T follicular helper cell (primary cell): ENCODE measurements at regions not wholly inside any gene's neighbourhood (a gene's known extent, or its start where the extent isn't known, plus 50 kb on each side); places are given as distances from the start of the nearest gene placed in this dataset.
"Not testable (repeated sequence)": the region's sequence is repeated elsewhere in the genome, so short reads cannot be mapped to it uniquely, and the experiment has no call there.

Source experiments
- DNase-seq: peaks from one replicate; pipeline ENCODE4 v3.0.0-alpha.2; 2020; ENCODE audit warnings: low read depth

DNA sequence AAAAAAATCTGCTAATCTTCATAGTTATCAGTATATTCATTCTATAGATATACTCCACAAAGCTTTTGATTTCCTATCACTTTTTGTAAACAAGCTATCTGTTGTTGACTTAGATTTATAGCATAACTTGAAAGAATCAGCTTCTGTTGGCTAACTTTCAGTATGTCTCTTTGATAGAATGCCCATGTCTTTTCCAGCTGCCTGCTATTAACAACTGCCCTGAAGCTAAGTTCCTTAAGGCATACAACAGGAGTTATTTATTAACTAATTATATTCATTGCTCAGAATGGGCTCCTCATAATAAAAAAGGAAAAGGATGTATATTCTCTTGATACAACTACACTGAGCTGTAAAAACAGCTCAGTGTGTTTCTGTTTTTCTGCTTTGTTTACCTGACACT is 293.9 kb downstream of the TUSC7 start:
- no peak for DNase-seq

DNA sequence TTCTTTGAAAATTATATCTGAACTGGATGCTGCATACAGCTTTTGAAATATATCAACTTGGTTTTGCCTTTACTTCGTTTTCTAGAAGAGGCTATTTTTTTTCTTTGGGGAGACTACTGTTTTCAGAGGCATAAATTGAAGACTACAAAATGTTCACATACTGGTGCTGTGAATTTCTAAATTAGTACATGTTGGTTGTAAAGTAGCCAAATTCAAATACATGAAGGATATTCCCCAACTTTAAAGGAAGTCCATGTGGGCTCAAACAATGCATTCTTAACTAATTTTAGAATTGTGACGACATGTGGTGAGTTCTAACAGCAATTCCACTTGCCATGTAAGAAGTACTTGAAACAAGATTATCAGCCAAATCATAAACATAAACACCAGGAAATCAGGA is 295.7 kb downstream of the TUSC7 start:
- DNase-seq, result no peak

DNA sequence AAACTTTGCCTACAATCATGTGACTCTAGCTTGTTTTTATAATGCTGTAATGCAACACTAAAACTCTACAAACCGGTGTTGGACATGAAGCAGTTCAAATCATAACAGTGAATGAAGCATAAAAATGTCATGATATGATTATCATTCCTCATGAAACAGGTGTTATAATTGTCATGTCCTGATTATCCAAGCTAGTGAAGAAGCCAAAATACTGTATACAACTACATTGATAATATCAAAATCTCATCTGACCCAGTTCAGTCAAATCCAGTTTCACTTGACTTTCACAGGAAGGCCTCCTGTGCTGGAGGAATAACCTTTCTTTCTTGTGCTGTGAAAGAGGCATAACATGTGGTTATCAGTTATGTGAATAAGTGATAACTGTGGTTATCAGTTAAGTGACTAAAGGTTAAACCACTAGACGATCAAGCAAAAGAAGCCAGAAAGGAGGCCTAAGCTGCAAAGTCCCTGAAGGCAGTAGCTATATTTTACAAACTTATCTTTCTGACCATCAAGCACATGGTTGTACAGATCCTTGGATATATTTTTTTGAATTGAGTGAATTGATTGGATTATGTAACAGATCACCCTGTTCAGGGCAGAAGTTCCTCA is 296.4 kb downstream of the TUSC7 start:
- no peak for DNase-seq

DNA sequence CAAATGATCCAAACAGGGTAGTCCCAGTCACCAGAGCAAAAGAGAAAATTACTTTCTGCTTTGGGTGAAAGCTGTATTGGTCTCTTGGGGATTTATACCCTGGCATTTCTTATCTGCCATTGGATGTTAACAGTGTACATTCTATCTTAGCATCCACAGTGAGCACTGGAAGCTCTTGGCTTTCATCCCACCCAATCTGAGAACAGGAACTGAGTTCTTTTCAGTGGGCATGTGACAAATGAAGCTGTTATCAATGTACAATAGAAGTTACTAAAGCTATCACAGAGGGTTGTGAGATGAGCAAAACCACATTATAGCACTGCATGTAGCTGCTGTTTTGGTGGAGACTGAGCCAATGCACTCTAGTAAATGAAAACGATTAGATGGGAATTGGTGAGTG is 300.7 kb downstream of the TUSC7 start:
- no peak for DNase-seq

DNA sequence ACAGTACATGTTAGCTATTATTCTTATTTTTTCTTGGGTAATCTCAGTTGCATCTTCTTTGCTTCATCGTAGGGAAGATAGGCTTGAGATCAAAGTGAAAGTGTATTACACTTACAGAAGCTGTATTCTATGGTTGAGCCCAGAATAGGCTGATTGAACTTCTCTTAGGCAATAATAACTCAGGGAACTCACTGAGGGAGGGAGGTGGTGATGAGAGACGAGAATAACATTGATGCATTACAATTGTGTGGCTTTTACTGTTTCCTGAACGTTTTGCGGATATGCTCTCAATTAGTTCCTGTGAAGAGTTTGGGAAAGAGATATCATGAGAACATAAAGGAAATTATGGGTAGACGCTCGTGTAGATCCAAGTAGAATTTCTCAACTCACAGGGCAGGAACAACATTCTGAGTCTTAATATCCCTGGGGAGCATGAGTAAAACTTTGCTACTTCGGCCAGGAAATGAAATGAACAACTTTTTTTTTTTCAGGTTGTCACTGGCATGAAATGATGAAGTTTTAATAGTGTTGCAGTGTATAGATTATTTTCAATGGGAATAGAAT is 302.2 kb downstream of the TUSC7 start:
- DNase-seq, result no peak

DNA sequence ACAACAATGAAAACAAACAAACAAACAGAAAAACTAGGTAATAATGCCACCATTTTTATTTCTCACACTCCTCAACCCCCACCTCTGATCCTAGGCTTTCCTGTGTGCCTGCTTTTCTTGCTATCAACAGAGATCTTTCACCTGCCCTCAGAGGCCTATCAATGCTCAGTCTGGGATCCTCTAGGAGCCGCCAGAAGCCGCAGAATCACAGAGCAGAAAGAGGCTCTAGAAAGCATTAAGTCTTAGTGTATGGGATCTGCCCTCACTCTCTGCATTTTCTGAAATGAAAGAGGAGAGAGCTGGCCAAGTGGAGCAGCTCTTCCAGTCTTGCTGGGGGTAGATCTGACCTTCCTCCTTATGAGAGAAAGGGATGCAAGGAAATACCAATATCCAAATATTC is 306.8 kb downstream of the TUSC7 start:
- DNase-seq, result no peak

DNA sequence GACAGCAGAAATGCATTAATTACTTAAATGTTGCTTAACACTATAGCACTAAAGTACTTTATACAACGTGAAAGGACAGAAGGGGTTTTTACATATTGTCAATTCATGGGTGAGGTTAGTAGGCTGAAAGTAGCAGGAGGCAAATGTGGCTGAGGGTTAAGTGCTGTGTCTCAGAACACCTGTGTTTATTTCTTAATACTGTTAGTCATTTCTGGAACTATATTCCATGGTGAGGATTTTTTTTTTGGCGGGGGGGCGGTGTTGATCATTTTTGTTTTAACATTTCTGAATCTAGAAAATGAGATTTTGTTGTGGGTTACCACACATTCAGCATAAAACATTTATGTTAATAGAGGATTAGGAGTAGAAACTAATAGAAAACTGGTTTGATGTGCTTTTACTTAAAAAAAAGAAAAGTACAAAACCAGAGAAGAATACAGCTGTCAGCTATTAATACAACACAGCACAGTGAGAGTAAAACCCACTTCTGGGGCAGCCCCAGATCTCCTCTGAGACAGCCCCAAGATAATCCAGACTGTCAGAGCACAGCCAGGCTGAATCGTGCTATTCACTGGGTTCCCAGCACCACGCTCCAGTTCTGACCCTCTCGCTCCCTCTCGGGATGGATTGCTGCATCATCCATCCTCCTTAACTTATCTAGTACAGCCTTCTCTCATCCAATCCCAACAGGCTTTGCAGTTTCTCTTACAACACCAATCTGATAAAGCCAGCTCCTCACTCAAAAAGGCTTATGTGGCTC is 307.7 kb downstream of the TUSC7 start:
- no peak for DNase-seq

DNA sequence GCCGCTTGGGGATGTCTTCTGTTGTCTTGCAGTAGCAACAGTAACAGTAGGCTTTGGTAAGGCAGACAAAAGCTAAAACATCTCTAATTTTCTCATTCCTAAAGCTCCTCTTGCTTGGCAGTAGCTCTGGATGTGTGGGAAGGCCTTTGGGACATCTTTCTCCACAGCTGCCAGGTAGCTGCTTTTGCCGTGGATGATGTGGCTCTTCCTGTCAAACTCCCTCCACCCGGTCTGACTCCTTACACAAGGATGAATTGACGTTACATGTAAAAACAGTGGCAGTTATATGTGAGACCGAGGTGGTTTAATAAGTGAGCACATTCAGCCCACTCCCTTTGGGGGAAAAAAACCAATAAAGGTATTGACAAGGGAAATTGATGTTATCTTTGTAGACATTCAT is 309.1 kb downstream of the TUSC7 start:
- DNase-seq, result no peak

DNA sequence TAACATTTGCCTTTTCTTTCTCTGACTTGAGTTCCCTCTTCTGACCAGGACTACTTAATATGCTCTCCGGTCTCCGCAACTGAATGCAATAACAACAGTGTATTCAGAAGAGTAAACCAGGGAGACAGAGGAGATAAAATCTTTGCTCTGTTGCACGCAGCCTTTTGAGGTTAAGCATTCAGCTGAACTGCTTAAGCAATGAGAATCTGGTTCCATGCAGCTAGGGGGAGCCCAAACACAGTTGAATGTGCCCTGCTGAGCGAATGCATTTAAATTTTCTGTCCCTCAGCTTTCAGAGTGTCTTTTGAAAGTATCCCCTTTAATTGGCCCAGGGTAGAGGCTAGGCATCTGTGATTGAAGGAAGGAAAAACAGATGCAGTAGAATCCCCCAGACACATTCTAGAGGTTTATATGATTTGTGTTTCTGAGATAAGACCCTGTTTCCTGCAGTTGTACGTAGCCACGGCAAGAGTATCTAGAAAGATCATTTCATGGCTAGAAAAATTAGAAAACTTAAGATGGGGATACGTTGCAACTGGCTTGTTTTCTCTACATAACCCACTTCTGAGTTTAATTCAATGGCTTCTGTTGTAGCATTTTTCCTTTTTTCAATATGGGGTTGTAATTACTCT is 309.6 kb downstream of the TUSC7 start:
- DNase-seq, result no peak

DNA sequence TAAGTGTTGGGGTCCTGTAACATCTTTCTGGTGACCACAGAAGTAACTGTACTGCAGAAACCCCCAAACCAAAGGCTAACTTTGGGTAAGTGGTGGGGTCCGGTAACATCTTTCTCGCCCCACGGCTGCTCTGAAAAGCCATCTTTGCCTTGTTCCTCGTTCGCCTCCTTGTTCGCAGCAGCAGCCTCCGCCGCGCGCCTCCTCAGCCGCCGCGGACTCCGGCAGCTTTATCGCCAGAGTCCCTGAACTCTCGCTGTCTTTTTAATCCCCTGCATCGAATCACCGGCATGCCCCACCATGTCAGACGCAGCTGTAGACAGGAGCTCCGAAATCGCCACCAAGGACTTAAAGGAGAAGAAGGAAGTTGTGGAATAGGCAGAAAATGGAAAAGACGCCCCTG is 316.8 kb downstream of the TUSC7 start:
- DNase-seq, result no peak

DNA sequence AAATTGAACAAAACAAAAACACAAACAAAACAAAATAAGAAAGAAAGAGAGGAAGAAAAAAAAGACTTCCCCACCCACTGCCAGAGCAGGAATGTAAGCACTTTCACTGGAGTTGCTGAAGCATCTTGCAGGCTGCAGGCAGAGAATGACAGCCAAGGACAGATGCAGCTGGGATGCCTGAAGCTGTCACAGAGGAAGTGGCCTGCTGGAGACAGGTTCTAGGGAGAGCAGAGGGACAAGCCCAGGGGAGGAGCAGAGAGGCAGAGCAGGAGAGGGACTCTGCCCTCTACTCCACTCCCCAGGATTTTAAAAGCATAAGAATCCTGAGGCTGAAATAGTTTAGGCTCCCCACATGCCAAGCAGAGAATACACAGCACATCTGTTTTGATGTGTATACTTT is 326.2 kb downstream of the TUSC7 start:
- no peak for DNase-seq

DNA sequence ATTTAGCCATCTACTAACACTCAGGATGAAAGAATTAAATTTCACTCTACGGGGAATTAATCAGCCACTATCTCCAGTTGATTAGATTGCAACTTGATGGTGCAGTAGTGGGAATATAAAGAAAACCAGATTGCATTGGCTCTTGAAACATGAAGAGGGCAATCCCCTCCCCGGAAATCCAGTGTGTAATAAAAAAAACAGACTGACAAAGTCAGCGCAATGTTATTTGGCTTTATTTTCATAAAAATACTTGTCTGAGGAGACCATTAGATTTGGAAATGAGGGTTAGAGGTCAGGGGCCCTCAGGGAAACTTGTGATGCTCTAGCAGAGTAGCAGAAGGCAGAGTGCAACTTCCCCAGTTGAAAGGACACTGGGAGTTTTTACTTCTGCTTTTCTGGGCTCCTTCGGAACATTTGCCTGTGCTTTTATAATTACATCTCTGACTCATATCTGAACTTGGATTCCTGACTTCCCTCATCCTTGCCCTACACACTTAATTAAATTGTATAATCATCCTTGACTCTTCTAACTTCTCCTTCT is 326.8 kb downstream of the TUSC7 start:
- no peak for DNase-seq

DNA sequence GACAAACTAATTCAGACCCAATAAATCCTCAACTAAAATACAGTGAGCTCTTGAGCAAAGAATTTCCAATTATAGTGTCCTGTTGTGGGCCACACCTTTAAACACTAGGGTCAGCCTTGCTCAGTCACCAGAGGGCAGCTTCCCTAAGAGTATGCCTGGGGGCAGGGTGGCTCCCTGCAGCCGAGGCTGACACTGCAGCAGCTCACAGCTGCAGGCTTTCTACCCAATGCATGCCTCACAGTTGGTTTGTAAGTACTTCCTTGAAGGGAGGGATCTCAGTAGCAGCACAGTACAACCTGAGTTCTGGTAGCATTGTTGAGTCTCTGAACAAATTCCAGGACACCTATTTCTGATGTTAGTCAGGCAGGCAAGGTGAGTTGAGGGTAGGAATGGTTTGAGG is 335.6 kb downstream of the TUSC7 start:
- no peak for DNase-seq

DNA sequence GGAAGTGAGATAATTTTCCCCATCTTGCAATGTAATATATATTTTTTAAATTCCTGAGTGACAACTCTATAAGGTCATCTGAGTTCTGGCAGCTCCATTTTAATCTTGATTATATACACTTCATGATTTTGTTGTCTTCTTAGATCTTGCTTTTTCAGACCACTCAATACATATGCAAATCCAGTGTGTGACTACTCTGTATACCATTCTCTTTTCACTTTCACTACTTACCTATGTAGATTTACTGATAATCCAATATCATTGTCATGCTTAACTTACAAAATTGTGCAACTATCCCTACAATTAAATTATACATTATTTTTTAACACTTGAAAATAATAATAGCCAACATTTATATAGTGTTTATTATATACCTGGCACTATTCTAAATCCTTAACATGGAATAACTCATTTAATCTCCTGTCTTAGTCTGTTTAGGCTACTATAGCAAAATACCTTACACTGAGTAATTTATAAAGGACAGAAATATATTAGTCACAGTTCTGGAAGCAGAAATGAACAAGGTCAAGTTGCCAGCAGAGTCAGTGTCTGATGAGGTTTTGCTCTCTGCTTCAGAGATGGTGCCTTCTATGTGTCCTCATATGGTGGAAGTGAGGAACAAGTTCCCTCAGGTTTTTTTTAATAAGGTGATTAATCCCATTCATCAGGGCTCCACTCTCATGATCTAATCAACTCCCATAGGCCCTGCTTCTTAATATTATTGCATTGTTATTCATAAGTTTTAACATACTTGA is 338.5 kb downstream of the TUSC7 start:
- DNase-seq, result no peak

DNA sequence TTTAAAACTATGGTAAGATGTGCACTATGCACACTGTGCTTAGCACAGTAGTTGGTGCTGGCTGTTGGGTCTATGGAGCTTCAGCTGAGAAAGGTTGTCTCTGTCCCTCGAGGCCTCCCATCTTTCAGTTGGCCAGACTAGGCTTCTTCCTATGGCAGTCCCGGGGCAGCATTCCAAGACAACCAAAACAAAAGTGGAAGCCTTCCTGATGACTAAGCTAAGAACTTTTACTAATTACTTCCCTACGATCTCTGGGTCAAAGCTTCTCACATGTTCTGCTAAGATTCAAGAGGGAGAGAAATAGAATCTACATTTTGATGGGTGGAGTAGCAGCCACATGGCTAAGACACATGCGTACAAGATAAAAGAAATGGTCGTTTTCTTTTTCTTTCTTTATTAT is 342.8 kb downstream of the TUSC7 start:
- no peak for DNase-seq

DNA sequence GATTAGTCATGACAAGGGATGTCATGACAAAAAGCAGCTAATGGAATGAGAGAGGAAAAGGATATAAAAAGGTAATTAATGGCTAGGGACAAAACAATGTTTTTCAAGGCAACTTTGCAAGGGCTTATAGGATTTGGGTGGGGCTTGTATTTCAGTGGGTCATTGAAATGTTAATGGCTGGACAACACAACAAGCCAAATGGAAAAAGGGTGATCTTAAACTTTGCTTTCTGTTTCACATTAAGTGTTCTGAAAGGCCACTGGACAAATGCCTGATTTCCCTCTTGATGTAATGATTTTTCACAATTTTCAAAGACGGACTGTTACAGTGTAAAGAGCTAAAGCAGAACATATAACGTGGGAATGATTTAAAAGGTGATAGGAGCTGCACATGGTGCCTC is 345.0 kb downstream of the TUSC7 start:
- no peak for DNase-seq

DNA sequence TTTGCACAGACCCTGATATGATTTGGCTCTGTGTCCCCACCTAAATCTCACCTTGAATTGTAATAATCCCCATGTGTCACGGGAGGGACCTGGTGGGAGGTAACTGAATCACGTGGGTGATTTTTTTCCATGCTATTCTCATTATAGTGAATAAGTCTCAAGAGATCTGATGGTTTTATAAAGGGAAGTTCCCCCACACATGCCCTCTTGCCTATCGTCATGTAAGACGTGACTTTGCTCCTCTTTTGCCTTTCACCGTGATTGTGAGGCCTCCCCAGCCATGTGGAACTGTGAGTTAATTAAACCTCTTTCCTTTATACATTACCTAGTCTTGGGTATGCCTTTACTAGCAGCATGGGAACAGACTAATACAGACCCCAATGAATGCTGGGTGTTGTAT is 347.4 kb downstream of the TUSC7 start:
- not testable (repeated sequence) for DNase-seq

DNA sequence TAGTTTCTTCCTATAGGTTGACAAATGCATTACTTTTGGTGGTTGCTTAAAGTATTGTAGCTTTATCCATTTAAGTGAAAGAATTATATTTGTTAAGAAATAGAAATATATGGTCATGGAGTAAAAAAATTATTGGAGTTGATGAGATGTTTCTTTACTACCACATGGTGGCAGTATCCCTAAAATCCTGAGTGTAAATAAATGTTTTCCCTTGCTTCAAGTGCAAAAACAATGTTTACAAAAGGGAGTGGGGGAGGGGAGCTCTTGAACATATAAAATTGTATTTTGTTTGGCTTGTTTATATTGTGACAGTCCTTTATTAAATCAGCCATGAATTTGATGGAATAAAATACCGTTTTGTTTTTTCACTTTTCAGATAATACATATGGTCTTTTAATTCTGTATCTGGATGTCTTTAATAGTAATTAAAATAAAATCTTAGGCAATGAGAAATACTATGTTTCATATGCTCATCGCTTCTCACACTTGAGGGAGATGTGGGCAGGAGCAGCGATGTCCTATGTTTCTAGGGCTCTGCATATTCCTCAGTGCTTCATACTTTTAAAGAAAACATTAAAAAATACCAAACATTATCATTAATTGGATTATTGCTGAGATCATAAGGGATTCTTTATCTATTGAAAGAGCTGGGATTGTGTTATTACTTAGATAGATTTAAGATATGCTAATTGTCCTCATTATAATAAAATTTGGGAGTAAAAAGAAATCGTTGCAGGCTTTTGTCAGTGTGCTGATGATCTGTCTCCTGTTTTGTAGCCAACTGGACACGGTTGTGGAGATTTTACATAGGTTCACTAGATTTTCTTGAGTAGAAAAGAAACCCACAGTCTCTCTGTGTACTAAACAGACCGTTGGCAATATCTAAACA is 349.7 kb downstream of the TUSC7 start:
- no peak for DNase-seq

DNA sequence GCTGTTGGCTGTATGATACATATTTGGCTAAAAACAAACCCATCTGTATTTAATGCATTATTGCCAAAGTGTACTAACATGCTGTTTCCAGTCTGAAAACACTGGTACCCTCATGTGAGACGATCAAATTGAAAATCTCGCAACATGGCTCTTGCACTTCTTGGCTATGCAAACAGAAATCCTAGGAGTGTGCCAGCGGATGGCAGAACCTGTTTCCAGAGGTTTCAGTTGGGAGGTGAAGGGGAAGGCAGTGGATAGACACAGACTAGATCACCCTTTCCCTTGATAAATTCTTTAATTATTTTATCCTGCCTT is 350.3 kb downstream of the TUSC7 start:
- DNase-seq, result no peak

DNA sequence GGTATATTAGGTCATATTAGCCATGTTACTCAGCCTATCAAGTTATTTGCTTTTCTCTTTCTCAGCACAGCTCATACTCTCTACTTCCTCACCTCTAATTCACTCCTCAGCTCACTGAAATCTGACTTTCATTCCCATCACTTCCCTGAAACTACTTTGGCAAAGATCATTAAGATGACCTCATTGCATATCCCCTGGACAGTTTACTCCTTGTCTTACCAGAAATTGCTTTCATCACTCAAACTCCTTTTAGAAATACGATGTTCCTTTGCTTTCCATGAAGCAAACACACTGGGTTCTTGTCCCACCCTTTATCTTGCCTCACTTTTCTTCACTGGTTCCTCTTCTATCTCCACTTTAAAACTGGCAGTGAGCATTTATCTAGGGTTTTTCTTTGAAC is 354.4 kb downstream of the TUSC7 start:
- DNase-seq, result no peak

DNA sequence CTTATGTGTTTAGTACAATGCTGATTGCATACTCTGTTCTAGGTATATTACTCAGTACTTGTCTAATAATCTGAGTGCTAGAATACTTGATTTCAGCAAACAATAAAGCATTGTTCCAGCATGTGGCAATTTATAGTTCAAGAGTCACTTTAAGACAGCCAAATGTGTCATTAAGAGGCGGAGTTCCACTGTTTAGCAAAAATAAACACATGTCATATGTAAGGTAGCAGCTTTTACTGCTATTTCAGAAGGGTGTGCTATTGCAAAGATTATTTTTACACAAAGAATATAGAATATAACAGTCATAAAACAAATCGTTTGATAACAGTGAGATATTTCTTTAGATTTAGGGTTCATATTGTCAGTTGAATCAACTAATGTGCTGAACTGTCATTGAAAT is 358.7 kb downstream of the TUSC7 start:
- DNase-seq, result no peak
